GM21381 (cell line): ENCODE measurements at regions not wholly inside any gene's neighbourhood (a gene's known extent, or its start where the extent isn't known, plus 50 kb on each side); places are given as distances from the start of the nearest gene placed in this dataset.

Experiments
- ATAC-seq: cut with Tn5 transposase; IDR thresholded peaks from one replicate; pipeline ENCODE4 v1.9.1; 2021; ENCODE audit warnings: mild to moderate bottlenecking, moderate library complexity; ENCODE audit not compliant: unreplicated experiment

DNA sequence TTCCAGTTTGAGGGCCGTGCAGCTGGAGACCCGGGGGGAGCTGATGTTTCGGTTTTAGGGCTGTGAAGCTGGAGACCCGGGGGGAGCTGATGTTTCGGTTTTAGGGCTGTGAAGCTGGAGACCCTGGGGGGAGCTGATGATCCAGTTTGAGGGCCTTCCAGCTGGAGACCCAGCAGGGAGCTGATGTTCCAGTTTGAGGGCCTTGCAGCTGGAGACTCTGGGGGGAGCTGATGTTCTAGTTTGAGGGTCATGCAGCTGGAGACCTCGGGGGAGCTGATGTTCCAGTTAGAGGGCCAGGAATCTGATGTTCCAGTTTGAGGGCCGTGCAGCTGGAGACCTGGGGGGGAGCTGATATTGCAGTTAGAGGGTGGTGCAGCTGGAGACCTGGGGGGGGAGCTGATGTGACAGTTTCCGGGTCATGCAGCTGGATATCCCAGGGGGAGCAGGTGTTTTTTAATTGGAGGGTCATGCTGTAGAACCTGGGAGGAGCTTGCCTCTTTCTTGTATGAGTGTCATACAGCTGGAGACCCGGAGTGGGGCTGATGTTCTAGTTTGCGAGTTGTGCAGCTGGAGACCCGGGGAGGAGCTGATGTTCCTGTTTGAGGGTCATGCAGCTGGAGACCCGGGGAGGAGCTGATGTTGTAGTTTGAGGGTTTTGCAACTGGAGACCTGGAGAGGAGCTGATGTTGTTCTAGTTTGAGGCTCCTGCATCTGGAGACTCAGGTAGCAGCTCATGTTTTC, 153.2 kb downstream of the RTP5 start:
- no peak for ATAC-seq

DNA sequence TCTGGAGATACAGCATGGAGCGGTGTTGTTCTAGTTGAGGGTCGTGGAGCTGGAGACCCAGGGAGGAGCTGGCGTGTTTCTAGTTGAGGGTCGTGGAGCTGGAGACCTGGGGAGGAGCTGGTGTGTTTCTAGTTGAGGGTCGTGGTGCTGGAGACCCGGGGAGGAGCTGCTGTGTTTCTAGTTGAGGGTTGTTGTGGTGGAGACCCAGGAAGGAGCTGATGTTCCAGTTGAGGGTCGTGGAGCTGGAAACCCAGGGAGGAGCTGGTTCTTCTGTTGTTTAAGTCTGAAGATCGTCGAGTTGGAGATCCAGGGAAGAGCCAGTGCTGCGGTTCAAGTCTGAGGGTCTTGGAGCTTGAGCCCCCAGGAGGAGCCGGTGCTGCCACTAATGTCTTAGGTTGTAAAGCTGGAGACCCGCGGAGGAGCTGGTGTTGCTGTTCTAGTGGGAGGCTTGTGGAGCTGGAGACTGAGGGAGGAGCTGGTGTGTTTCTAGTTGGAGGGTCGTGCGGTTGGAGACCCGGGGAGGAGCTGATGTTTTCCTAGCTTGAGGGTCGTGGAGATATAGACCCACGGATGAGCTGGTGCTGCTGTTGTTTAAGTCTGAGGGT, 155.3 kb downstream of the RTP5 start:
- ATAC-seq: no peak

DNA sequence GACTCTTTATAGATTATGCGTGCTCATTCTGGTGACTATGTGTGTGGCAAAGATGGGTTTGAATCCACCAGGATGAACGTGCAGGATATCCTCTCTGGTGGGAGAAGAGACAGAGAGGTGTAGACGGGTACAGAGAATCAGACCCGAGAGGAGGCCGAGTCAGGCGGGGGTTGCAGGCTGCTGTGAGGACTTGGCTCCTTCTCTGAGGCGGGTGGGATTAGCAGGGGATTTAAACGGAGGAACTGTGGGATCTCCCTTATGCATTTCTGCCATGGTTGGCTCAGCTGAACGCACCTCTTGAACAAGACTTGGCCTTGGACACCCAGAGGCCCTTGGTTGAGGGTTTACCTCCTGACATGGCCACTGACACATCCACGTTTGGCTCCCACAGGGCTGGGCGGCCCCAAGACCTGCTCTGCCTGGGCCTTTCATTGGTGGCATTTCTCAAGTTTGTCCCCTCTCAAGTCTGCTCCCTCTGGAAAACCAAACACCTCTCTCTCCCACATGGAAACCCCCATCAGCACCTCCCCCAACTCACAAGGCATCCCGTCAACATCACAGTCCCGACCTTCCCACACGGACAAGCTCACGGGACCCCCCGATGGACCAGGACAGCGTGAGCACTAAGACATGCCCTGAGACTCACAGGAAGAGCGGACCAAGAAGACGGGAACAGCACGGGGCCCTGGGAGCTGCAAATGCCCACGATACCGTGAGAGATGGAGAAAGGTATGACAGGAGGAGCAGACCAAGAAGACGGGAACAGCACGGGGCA, 158.3 kb downstream of the RTP5 start:
- no peak for ATAC-seq

DNA sequence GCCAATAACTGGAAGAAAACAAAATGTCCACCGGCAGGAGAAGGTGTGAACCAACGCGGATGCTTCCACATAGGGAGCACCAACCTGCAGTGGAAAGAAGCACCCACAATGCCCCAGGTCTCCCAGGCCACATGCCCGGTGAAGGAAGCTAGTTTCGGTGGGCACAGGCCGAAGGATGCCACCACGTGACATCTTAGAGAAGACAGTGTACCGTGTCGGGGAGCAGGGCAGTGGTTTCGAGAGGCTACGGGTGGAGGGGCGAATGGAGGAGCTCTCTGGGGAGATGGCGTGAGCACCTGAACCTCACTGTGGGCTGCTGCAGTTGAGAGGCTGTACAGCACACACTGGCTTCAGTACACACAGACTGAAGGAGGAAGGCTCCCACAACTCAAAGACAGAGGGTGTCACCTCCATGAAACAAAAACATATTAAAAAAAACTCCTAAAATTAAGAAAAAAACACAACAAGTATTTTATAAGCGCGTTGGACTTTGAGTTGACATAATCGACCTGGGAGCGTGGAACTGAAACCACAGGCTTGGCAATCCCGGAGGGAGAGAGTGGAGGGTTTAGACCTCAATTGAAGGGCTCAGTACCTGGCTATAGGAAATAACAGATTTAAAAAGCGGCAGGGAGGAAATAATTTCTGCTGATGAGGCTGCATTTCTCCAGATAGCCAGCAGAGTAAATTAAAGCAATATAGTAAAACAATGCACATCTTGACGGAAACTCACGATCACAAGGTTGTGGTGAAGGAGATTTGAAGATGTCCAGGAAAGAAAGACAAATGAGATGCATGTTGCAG, 160.1 kb downstream of the RTP5 start:
- no peak for ATAC-seq

DNA sequence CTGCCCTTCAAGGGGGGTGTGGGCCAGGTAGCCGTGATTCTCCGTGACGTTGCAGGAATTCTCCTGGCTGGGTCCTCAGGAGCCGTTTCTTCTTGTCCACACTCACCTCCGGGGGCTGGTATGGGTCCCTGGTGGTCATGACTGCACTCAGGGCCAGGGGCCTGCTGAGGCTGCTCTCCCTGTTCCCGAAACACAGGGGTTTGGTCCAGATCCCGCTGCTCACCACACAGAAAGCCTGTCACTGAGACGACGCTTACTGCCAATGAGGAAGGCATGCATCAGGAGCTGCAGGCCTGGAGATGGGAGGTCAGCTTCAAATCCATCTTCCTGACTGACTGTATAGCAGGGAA, 160.7 kb downstream of the RTP5 start:
- ATAC-seq: no peak

DNA sequence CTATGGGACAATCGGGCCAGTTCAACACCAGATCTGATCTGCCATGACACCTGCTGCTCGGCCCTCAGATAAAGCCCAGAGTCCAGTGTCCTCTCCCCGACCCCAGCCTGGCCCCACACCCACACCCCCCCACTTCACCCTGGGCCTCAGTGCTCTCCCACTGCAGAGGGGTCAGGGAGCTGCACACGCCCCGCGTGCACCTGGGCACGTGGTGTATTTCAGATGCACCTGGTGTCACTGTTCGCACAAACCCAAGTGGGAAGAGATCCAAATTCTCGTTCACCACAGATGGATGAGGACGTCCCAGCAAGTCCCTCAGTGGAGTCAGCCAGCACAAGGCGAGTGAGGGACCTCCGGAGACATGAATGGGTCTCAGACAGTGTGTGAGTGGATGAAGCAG, 161.3 kb downstream of the RTP5 start:
- no peak for ATAC-seq

DNA sequence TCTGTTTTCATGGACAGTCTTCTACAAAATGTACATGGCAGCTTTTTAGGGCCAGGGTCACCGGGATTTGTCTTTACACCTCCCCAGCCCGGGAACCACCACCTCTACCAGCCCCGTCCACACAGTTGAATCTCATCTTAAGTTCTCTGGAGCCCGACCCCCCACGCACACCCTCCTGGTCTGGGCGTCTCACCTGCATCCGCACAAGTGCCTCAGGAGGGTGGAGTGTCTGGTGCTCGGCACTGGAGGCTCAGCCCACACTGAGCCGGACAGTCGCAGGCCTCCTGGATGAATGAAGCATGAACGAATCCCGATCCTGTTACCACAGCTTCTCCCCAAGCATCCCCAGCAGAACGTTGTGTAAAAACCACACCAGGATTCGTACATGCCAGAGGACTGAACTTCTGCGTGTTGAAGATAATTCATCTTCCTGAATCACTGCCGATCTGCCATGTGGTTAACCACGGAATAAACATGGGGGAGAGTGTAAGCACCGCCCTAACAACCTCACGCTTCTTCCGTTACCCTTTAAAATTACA, 162.0 kb downstream of the RTP5 start:
- no peak for ATAC-seq

DNA sequence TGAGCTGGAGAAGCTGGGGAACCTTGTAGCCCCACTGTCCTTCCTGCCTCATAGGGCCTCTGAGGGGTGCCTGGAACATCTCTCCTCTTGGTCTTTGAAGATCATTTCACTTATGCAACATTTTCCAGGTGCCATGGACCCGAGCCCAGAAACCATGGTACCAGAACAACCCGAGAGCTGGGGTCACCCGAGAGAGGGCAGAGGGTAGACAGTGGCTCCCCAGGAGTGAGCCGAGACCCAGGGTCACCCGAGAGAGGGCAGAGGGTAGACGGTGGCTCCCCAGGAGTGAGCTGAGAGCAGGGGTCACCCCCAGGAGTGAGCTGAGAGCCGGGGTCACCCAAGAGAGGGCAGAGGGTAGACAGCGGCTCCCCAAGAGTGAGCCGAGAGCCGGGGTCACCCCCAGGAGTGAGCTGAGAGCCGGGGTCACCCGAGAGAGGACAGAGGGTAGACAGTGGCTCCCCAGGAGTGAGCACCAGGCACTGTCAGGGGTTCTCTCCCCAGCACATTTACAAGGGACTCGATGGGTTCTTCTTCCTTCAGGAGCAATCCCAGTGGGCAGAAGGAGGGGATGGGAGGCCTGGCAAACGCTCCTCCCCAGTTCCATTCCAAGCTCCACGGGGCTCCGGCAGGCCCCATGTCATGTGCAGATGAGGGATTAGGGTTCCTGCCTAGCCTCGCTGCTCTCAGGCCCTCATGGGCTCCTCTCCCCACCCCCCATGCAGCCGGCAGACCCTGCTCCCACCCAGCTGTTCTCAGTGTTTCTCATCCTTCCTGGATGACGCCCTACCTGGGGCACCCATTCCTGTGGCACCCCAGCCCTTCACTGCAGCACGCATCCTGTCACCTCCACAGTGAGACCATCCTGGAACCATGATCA, 163.5 kb downstream of the RTP5 start:
- no peak for ATAC-seq

DNA sequence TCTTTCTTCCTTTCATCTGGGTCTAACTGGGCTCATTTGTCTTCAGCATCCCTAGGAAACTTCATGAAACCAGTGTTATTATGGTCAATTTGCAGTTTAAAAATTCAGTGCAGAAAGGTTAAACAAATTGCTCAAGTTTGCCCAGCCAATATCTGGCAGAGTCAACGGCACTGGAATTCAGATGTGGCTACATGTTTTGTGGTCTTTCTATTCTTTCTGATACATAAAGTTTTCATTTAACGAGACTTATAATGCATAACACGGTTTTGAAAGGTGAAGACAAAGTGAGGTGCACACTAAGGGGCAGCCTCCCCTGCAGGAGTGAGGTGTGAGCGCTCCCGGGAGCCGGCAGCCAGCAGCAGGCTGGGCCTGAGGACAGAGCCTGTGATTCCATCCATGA, 164.6 kb downstream of the RTP5 start:
- ATAC-seq: no peak

DNA sequence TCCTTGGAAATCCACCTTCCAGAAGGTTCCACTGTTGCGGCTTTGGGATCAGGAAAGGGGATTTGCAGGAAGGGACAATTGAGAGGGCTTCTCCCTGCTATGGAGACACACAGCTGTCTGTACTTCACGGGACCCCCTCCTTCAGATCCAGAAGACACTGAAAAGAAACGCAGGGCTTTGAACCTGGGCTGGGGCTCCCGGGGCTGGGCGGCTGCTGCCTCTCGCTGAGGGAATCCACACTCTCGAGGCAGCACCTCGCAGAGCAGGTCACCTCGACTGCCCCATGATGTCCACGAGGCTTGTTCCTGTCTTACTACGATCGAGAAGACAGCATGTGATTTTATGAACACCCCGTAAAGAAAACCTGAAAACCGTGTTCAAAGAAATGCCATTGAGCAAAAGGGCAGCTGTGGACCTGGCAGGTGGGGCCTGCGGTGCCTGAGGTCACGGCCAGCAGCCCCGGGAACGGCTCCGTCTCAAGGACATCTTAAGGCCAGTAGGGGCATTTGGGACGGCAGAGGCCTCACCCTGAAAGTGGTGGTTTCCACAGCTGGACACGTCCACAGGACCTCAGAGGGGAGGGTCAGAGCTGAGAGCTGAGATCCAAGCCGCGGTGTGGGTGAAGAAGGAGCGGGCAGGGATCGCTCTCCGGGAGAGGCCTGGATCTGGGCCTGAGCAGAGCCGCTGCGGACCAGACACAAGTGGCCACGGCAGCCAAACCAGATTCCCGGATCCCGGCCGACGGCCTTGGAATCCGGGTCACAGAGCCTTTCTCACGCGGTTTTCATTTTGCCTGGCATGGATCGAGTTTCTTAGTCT, 165.7 kb downstream of the RTP5 start:
- ATAC-seq: no peak

DNA sequence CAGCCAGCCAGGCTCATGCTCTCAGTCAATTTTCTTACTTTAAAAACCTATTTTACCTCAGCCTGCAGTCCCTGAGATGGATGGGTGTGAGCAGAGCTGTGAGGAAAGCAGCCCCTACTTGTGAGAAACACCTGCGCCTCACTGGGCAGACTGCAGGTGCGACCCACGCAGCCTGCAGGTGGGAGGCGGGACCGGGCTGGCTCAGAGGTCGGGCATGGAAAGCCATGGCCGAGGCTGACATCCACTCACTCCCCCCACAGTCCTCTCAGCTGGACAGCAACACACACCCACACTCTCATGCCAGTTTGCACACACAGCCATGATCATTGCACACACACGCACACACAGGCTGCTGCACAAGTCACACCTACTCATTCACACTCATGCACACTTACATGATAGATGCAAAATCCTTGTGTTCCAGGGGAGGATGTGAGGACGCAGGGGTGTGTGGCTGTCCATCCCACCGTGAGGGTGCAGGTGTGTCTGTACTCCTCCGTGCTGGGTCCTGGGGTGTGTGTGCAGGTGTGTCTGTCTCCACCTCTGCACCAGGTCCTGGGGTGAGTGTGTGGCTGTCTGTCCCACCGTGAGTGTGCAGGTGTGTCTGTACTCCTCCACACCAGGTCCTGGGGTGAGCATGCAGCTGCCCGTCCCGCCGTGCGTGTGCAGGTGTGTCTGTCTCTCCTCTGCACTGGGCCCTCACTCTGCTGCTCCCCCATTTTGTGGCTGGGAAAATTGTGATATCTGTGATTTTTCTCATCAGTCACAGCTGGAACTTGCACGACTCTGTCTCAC, 166.5 kb downstream of the RTP5 start:
- no peak for ATAC-seq

DNA sequence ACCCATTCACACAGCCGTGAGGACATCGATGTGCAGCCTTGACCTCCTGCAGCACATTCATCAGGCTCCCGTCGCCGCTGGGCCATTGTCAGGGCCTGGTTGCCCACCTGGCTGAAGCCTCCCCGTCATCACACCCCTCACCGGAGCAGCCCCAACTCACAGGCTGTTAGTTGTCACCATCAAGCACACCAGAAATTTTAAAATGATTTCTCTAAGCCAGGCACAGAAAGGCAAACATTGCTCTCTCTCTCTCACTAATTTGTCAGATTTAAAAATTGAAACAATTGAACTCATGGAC, 167.1 kb downstream of the RTP5 start:
- ATAC-seq: no peak

DNA sequence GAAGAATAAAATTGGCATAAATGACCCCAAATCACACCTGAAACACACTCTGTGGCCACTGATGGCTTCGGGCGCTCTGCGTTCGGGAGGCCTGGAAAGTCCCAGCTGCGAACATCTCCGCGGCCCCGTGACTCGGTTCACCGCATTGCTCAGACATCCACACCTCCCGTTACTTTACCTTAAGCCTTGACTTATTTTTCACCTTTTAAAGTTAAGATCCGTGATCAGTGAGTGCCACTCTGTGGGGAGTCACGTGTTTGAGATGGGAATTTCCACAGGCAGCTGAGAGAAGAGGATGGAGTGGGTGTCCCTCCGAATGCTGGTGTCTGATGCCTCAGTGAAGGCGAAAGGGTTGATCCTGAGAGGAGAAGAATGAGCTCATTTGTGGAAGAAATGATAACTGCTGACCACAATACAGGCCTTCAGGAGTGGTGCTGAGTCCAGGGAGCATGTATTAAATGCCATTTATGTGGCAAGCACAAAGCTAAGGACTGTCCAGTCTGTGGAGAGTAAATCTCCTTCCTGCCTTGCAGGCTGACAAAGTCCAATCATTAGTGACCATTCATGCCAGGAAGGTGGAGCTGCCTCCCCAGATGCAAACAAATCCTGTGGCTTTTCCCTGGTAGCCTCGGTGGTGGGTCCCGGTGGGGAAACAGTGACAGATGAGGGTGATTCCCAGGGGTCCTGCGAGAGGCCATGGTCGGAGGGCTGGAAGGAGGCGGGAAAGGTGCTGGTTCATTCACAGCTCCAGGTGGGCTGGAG, 168.8 kb downstream of the RTP5 start:
- ATAC-seq: no peak

DNA sequence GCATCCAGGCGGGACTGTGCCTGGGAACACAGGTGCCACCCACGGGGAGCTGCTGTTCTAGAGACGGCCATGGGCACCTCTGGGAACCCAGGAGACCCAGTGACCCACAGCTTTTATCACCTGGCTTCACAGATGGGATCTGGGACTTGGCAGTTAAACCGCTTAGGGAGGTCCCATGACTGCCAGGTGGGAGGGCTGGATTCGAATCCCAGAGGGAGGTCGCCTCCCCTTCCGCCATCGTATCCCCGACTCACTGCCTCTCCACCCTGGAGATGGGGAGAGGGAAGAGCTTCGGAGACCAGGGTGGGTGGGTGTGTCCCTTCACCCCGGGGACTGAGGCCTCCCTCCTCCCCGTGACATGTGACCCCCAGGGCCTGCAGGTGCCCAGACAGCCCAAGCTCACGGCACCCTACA, 169.4 kb downstream of the RTP5 start:
- no peak for ATAC-seq

DNA sequence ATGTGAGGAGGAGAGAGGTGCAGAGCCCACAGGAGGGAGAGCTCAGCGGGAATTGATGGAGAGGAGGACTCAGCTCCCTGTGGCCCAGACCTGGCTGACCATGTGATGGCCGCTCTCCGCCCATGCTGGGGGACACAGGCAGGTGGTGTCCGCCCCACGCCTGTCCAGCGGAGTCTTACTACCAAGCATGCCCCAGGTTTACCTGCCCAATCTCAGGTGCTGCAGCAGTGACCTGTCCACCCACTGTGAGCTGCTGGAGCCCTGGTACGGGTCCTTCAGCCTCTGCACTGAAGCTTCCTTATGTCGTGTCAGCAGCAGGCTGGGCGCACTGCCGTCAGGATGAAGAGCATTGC, 170.8 kb downstream of the RTP5 start:
- ATAC-seq: no peak

DNA sequence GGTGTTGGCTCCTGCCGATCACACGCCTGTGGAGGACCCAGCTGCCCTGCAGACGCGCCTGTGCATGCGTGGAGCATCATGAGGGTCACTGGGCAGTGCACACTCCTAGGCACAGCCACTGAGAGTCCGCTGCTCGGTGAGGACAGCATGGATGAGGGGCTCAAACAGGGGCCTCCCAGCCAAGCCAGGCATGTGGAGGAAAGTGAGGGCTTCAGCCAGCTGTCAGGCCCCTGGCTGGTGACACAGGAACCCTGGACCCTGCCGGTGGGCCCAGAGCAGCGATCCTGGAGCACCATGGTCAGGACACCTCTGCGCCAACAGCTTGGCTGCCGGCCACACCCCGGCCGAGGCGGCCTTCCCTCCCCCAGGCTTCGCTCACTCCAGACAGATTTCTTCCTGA, 171.2 kb downstream of the RTP5 start:
- ATAC-seq: no peak

DNA sequence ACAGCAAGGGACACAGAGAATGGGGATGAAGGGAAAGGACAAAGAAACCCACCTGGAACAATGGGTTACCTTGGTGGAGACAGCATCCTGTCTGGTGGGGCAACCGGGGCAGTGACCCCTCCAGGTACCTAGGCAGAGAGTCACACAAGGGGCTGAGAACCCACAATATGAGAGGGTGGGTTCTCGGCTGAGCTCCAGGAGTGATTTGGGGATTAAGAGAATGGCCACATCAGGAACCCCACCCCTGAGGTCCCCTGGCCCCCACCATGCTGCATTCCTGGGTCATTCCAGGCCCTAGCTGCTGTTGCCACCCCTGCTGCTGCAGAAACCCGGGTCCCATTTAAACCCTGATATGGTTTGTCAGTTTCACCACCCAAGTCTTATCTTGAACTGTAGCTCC, 172.3 kb downstream of the RTP5 start:
- no peak for ATAC-seq
